Neural cell (in vitro differentiated cells): ENCODE measurements at regions not wholly inside any gene's neighbourhood (a gene's known extent, or its start where the extent isn't known, plus 50 kb on each side); places are given as distances from the start of the nearest gene placed in this dataset.

Experiments
- CTCF ChIP-seq: fragments of 450-650 bp; IDR thresholded peaks from 2 replicates; pipeline ENCODE4 v1.5.1; 2014; ENCODE audit warnings: antibody characterized with exemption, mild to moderate bottlenecking, moderate library complexity; ENCODE audit not compliant: poor library complexity, severe bottlenecking
- EP300 ChIP-seq: fragments of 450-650 bp; conservative IDR thresholded peaks from 2 replicates; pipeline ENCODE4 v1.6.1; 2014; ENCODE audit warnings: antibody characterized with exemption, mild to moderate bottlenecking, moderate library complexity; ENCODE audit not compliant: poor library complexity, severe bottlenecking
- EZH2 ChIP-seq: fragments of 200-600, 300-800 bp; shearing (Covaris generic), sonication (generic); IDR thresholded peaks from 2 replicates; pipeline ENCODE4 v1.6.1; 2014; ENCODE audit warnings: antibody characterized with exemption, low read length, borderline replicate concordance, mild to moderate bottlenecking; ENCODE audit not compliant: insufficient read depth, poor library complexity, severe bottlenecking
- MXI1 ChIP-seq: fragments of 450-650 bp; conservative IDR thresholded peaks from 2 replicates; pipeline ENCODE4 v1.6.1; 2014; ENCODE audit warnings: antibody characterized with exemption, mild to moderate bottlenecking; ENCODE audit not compliant: poor library complexity, severe bottlenecking
- POLR2AphosphoS5 ChIP-seq: IDR thresholded peaks from 2 replicates; pipeline ENCODE4 v1.6.1; 2012
- RAD21 ChIP-seq: fragments of 450-650 bp; conservative IDR thresholded peaks from 2 replicates; pipeline ENCODE4 v1.6.1; 2014; ENCODE audit warnings: antibody characterized with exemption, mild to moderate bottlenecking, moderate library complexity
- REST ChIP-seq: IDR thresholded peaks from 2 replicates; pipeline ENCODE4 v1.6.1; 2012; ENCODE audit warnings: borderline replicate concordance
- SMC3 ChIP-seq: fragments of 450-650 bp; conservative IDR thresholded peaks from 2 replicates; pipeline ENCODE4 v1.6.1; 2014; ENCODE audit warnings: antibody characterized with exemption, mild to moderate bottlenecking, moderate library complexity; ENCODE audit not compliant: poor library complexity
- TAF1 ChIP-seq: IDR thresholded peaks from 2 replicates; pipeline ENCODE4 v1.6.1; 2012; ENCODE audit warnings: low read depth

GRCh38 chr2:199144546-199144945 is 313.2 kb downstream of the SATB2 start:
- TF ChIP-seq RAD21 (no peak), SMC3 (no peak), MXI1 (no peak), CTCF (no peak), EP300 (no peak), POLR2AphosphoS5 (no peak), TAF1 (no peak), EZH2 (no peak), REST (no peak)
